ENCODE measurements at regions not wholly inside any gene's neighbourhood (a gene's known extent, or its start where the extent isn't known, plus 50 kb on each side); places are given as distances from the start of the nearest gene placed in this dataset.
"Not testable (repeated sequence)": the region's sequence is repeated elsewhere in the genome, so short reads cannot be mapped to it uniquely, and the experiment has no call there.

- not testable (repeated sequence) for DNase-seq (ENCODE audit: low read depth in 2 of 2, low spot score in 1 of 2)
Measured at GRCh38 chr9:89856296-89856695, 251.5 kb downstream of the GADD45G start.

- not testable (repeated sequence) for DNase-seq (ENCODE audit: low read depth in 2 of 2, low spot score in 1 of 2)
Measured at GRCh38 chr9:89856950-89857349, 252.1 kb downstream of the GADD45G start.

DNA sequence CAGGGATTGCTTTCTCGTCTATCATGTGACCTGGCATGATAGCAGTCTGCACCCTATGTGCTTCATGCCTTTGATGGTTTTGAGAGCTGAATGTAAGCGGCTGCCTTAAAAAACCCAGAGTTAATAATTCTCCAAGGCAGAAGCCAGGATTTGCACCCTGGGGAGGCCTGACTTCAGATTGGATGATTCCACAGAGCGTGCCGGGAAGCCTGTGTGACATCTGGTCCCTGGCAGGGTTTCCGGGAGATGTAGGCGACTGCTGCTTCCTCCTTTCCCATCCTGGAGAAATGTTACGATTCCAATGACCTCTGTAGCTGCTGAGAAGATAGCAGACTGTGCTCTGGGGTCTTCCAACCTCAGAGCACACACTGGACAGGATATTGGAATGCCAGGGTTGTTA, 255.0 kb downstream of the GADD45G start:
- DNase-seq (ENCODE audit: low read depth in 2 of 2, low spot score in 1 of 2) = not testable (repeated sequence)

DNA sequence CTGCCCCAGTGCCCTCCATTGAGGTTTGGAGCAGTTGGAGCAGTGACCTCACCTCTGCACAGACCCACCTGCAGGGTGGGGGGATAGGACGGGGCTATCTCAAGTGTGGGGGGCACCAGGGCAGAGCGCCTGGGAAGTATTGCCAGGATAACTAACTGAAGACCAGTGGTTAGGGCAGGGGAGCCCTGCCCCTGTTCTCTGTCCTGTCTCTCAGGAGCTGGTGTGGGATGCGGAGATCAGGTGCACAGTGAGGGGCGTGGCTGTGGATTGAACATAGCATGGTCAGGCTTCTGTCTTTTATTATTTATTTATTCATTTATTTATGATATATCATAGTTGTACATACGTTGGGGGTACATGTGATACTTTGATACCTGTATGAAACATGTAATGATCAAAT, 256.6 kb downstream of the GADD45G start:
- DNase-seq (ENCODE audit: low read depth in 2 of 2, low spot score in 1 of 2) = not testable (repeated sequence)

- no peak for DNase-seq (ENCODE audit: low read depth in 2 of 2, low spot score in 1 of 2)
Measured at GRCh38 chr9:89862316-89862715, 257.5 kb downstream of the GADD45G start.

DNA sequence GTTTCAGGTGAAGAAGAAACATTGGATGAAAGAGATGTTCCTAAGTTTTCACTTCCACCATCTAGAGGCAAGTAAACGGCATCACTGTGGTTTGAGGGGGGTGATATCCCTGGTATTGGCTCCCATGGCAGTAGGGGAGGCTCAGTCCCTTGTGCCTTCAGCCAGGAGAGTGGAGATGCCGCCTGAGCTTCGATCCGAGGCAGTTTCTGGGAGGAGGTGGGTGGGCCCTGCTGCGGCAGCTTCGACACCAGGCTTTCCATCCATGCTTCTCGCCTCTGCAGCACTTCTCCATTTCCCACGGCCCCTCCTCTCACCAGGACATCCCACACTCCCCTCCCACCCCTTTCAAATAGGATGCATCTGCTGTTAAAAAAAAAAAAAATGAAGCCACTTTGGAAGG, 258.3 kb downstream of the GADD45G start:
- DNase-seq (ENCODE audit: low read depth in 2 of 2, low spot score in 1 of 2) = no peak

GRCh38 chr9:89863837-89864236, 259.0 kb downstream of the GADD45G start:
- no peak for DNase-seq (ENCODE audit: low read depth in 2 of 2, low spot score in 1 of 2)

DNA sequence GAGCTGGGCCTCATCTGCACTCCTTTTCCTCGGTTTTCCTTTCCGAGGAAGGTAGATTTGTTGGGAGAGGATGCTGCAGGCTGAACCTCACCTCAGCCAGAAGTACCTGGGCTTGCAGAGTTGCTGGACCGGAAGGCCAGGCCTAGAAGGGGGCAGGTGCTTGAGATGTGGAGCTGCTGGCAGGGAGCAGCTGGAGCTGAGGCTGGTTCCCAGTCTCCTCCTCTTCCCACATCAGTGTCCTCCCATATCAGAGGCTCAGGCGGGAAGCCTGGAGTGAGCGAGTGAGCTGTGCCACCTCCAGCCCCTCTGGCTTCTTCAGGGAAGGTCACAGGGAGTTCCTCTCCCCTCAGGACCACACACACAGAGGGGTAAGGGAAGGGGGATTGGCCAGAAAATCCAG, 259.4 kb downstream of the GADD45G start:
- DNase-seq (ENCODE audit: low read depth in 2 of 2, low spot score in 1 of 2) = no peak

DNA sequence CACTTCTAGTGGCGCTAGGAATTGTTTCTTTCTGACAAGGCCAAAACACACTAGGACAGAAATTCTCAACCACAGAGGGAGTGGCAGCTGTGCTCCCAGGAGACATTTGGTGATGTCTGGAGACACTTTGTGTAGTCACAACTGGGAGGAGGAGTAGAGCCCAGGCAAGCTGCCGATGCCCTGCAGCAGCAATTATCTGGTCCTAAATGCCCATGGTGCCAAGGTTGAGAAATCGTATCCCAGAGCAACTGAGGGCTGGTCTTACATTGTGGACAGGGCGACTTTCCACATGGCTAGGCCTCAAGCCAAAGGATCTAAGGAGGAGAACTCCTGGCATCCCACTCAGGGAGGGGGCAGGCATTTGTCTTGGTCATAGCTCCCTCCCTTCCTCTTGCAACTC, 259.9 kb downstream of the GADD45G start:
- no peak for DNase-seq (ENCODE audit: low read depth in 2 of 2, low spot score in 1 of 2)

DNA sequence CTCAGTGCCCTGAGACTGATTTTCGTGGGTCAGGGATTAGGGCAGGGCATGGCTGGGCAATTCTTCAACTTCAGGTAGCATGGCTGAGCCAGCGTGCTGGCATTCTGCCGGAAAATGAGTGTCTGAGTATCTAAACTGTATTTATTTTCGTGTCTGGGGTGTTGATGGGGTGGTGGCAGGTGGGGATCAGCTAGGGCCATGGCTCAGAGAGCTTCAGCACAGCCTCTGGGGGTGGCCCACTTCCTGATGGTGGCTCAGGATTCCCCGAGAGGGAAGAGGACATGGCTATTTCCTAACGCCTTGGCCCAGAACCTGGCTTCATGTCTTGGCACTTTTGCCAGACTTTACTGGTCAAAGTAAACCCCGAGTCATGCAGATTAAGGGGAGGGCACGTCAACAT, 260.5 kb downstream of the GADD45G start:
- no peak for DNase-seq (ENCODE audit: low read depth in 2 of 2, low spot score in 1 of 2)

DNA sequence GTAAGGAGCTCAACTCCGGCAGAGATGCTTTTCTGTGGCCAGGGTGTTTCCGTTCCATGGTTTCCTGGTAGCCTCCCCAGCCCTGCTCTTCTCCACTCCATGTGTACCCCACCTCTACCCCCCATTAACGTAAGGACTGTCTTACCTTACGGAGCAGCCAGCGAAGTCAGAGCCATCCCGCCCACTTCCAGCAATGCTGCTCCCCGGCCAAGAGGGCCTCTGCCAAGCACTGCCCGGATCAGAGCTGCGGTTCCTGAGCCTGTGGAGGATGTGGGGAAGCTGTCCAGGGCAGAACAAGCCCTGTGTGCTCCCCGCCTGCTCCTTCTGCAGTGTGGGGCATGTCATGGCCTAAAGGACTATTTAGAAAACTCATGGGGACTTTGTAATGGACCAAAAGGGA, 261.2 kb downstream of the GADD45G start:
- no peak for DNase-seq (ENCODE audit: low read depth in 2 of 2, low spot score in 1 of 2)

- no peak for DNase-seq (ENCODE audit: low read depth in 2 of 2, low spot score in 1 of 2)
Measured at GRCh38 chr9:89866701-89867100, 261.9 kb downstream of the GADD45G start.

DNA sequence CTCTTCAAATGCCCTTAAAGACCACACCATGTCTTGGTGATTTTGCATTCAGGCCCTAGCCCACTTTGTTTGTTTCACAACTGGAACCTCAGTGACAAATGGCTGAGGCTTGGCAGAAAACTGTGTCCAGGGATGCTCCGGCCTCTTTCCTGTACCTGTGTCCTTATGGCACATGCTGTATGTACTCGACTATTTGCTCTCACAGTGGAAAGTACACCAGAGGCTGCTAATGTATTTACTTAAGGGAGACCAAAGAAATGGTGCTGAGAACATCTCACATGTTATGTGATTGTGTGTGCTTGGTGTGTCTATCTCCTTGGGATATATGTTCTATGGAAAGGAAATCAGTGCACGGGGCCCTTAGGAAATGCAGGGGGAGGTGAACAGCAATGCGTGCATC, 263.3 kb downstream of the GADD45G start:
- no peak for DNase-seq (ENCODE audit: low read depth in 2 of 2, low spot score in 1 of 2)

- no peak for DNase-seq (ENCODE audit: low read depth in 2 of 2, low spot score in 1 of 2)
Measured at GRCh38 chr9:89869793-89870580, 265.2 kb downstream of the GADD45G start.

DNA sequence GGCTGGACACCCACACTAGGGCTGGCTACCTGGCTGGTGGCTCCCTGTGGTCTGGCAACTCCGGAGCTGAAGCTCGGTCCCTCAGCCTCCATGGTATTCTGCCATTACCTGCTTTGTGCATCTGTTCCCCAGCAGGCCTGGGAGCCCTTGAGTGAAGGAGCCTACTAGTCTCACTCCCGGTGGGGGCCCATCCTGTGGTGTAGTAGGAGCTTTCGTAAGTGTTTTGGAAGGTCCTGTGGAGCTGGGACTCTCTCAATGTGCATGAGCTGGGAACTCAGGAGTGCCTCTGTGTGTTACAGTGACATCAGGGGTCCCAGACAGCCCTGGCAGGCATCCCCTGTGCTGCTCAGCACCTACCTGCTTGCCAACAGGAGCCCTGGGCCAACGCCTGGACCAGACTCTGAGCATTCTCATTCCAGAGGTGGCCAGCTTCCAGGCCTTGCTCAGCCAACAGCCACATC, 267.1 kb downstream of the GADD45G start:
- DNase-seq (ENCODE audit: low read depth in 2 of 2, low spot score in 1 of 2) = no peak

- no peak for DNase-seq (ENCODE audit: low read depth in 2 of 2, low spot score in 1 of 2)
Measured at GRCh38 chr9:89872426-89872912, 267.7 kb downstream of the GADD45G start.

DNA sequence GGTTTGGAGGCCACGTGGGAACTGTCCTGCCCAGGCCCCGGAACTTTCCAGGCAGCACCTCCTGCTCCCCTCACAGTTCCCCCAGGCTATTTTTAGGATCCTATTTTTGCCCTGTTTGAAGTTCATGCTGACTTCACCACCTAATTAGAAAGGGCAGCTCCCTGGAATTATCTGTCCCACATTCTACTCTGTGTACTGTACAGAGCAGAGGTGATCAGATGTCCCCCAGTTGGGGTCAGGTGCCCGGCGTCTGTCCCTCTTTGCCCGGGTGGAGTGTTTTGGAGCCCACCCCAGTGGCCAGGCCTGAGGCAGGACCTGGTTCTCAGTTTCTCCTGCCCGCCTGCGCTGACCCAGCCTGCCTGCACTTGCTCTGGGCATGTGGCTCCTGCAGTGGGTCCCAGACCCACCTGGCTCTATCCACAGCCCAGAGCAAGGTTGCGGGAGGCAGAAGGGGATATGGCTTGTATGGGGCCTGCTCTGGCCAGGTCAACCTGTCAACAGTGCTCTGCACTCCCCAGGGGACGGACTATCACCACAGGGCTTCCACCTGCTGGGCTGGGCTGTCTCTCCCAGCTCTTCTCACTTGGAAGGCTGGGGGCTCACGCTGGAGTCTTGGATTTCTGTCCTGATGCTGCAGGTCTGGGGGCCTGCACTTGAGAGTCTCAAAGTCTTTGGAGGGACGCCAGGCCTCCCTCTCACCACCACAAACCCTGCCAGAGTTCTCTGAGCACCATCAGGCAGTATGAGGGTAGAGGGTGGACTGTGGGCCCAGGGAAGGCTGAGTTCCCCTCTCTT, 268.3 kb downstream of the GADD45G start:
- DNase-seq (ENCODE audit: low read depth in 2 of 2, low spot score in 1 of 2) = no peak

DNA sequence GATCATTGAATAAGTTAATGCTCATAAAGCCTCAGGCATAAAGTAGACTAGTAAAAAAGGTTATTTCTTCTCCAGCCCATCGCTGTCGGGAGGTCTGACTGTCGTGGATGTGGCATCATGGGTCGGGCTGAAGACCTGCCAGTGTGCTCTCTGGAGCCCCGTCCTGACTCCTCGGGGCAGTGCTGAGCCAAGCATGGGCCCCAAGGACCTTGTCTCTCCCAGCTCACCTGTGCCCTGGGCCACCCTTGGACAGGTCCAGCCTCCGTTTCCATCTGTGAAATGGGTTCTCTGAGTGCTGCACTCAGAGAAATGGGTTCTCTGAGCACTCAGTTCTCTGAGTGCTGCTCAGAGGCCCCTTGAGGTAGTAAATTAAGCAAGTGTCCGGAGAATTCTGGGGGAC, 269.0 kb downstream of the GADD45G start:
- no peak for DNase-seq (ENCODE audit: low read depth in 2 of 2, low spot score in 1 of 2)

- no peak for DNase-seq (ENCODE audit: low read depth in 2 of 2, low spot score in 1 of 2)
Measured at GRCh38 chr9:89874351-89875321, 269.8 kb downstream of the GADD45G start.

GRCh38 chr9:89877051-89878002, 272.5 kb downstream of the GADD45G start:
- no peak for DNase-seq (ENCODE audit: low read depth in 2 of 2, low spot score in 1 of 2)

Measured in stimulated activated CD8-positive, alpha-beta memory T cell treated with anti-CD3 and anti-CD28 coated beads, Interleukin-4, amount 100 ng/mL, for 1 hour (primary cell).